H1 (cell line): ENCODE measurements at regions not wholly inside any gene's neighbourhood (a gene's known extent, or its start where the extent isn't known, plus 50 kb on each side); places are given as distances from the start of the nearest gene placed in this dataset.

ENCODE experiments used
- BCL11A ChIP-seq, 2 experiments: IDR thresholded peaks; one replicate each; pipeline ENCODE4 v1.6.1; 2011; ENCODE audit warnings: low read depth in 2 of 2, low read length in 2 of 2, mild to moderate bottlenecking in 2 of 2
- GABPA ChIP-seq: IDR thresholded peaks from 2 replicates; pipeline ENCODE4 v1.6.1; 2011; ENCODE audit warnings: mild to moderate bottlenecking, low read length, moderate library complexity, borderline replicate concordance; ENCODE audit not compliant: insufficient read depth
- HDAC2 ChIP-seq, 2 experiments: fragments of 300-600 bp in 1 of 2; sonication (generic) in 1 of 2; IDR thresholded peaks; 2 replicates each; pipeline ENCODE4 v1.6.1; 2011 to 2012; ENCODE audit warnings: low read depth in 2 of 2, low read length in 2 of 2, mild to moderate bottlenecking in 2 of 2, moderate library complexity in 2 of 2, borderline replicate concordance in 1 of 2, inconsistent platforms in 1 of 2
- JUND ChIP-seq: IDR thresholded peaks from 2 replicates; pipeline ENCODE4 v1.6.1; 2011; ENCODE audit warnings: mild to moderate bottlenecking, improper control_type of control experiment, low read length
- MAFK ChIP-seq: IDR thresholded peaks from 2 replicates; pipeline ENCODE4 v1.6.1; 2012; ENCODE audit warnings: low read depth, mild to moderate bottlenecking, improper control_type of control experiment, low read length
- MAX ChIP-seq: IDR thresholded peaks from 2 replicates; pipeline ENCODE4 v1.6.1; 2012; ENCODE audit warnings: inconsistent platforms
- RAD21 ChIP-seq, 2 experiments: IDR thresholded peaks in 1 of 2; conservative IDR thresholded peaks in 1 of 2; 2 replicates each; pipeline ENCODE4 v1.6.1; 2011; ENCODE audit warnings: low read depth in 2 of 2, low read length in 2 of 2, improper control_type of control experiment in 1 of 2, inconsistent platforms in 1 of 2, mild to moderate bottlenecking in 1 of 2, moderate library complexity in 1 of 2
- SAP30 ChIP-seq: fragments of 300-600 bp; sonication (generic); IDR thresholded peaks from 2 replicates; pipeline ENCODE4 v1.7.1; 2012; ENCODE audit warnings: low read length, moderate library complexity, mild to moderate bottlenecking, inconsistent platforms; ENCODE audit not compliant: insufficient read depth, insufficient replicate concordance
- TF ChIP-seq, protein P1 (sequence below): fragments of 300-600 bp; sonication (generic); IDR thresholded peaks from 2 replicates; pipeline ENCODE4 v1.7.1; 2012; ENCODE audit warnings: low read length, moderate library complexity, mild to moderate bottlenecking, inconsistent platforms; ENCODE audit not compliant: insufficient replicate concordance

DNA sequence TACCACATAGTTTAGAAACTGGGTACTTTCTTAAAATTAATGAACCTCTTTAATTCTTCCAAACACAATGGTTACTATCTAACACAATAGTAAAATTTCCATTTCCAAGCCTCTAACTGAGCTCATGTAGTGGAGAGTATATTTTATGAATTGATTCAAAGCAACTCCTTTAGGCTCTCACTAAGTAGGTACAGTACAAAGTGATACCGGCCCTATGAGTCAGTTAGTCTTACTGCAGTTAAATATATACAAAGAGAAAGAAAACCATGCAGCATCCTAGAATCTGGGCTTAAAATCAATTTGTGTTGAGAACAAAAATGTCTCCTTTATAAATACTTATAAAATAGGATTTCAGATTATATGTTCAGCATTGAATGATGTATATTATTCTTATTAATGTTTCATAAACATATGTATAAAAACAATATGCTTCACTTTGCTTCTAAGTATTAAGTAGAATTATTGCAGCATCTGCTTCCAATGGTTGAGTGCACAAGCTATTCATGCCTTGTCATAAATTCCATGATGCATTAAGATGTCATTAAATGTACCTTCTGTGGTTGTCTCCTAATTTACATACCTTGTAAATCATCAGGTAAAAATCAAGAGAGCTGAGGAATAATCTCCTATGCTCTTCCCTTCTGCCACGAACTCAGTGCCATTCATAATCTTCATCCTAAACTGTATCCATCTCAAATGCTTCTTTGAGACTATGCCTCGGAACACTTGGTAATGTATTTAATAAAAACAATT, 1037.8 kb downstream of the STPG2 start (continued):
- TF ChIP-seq, protein P1, sequence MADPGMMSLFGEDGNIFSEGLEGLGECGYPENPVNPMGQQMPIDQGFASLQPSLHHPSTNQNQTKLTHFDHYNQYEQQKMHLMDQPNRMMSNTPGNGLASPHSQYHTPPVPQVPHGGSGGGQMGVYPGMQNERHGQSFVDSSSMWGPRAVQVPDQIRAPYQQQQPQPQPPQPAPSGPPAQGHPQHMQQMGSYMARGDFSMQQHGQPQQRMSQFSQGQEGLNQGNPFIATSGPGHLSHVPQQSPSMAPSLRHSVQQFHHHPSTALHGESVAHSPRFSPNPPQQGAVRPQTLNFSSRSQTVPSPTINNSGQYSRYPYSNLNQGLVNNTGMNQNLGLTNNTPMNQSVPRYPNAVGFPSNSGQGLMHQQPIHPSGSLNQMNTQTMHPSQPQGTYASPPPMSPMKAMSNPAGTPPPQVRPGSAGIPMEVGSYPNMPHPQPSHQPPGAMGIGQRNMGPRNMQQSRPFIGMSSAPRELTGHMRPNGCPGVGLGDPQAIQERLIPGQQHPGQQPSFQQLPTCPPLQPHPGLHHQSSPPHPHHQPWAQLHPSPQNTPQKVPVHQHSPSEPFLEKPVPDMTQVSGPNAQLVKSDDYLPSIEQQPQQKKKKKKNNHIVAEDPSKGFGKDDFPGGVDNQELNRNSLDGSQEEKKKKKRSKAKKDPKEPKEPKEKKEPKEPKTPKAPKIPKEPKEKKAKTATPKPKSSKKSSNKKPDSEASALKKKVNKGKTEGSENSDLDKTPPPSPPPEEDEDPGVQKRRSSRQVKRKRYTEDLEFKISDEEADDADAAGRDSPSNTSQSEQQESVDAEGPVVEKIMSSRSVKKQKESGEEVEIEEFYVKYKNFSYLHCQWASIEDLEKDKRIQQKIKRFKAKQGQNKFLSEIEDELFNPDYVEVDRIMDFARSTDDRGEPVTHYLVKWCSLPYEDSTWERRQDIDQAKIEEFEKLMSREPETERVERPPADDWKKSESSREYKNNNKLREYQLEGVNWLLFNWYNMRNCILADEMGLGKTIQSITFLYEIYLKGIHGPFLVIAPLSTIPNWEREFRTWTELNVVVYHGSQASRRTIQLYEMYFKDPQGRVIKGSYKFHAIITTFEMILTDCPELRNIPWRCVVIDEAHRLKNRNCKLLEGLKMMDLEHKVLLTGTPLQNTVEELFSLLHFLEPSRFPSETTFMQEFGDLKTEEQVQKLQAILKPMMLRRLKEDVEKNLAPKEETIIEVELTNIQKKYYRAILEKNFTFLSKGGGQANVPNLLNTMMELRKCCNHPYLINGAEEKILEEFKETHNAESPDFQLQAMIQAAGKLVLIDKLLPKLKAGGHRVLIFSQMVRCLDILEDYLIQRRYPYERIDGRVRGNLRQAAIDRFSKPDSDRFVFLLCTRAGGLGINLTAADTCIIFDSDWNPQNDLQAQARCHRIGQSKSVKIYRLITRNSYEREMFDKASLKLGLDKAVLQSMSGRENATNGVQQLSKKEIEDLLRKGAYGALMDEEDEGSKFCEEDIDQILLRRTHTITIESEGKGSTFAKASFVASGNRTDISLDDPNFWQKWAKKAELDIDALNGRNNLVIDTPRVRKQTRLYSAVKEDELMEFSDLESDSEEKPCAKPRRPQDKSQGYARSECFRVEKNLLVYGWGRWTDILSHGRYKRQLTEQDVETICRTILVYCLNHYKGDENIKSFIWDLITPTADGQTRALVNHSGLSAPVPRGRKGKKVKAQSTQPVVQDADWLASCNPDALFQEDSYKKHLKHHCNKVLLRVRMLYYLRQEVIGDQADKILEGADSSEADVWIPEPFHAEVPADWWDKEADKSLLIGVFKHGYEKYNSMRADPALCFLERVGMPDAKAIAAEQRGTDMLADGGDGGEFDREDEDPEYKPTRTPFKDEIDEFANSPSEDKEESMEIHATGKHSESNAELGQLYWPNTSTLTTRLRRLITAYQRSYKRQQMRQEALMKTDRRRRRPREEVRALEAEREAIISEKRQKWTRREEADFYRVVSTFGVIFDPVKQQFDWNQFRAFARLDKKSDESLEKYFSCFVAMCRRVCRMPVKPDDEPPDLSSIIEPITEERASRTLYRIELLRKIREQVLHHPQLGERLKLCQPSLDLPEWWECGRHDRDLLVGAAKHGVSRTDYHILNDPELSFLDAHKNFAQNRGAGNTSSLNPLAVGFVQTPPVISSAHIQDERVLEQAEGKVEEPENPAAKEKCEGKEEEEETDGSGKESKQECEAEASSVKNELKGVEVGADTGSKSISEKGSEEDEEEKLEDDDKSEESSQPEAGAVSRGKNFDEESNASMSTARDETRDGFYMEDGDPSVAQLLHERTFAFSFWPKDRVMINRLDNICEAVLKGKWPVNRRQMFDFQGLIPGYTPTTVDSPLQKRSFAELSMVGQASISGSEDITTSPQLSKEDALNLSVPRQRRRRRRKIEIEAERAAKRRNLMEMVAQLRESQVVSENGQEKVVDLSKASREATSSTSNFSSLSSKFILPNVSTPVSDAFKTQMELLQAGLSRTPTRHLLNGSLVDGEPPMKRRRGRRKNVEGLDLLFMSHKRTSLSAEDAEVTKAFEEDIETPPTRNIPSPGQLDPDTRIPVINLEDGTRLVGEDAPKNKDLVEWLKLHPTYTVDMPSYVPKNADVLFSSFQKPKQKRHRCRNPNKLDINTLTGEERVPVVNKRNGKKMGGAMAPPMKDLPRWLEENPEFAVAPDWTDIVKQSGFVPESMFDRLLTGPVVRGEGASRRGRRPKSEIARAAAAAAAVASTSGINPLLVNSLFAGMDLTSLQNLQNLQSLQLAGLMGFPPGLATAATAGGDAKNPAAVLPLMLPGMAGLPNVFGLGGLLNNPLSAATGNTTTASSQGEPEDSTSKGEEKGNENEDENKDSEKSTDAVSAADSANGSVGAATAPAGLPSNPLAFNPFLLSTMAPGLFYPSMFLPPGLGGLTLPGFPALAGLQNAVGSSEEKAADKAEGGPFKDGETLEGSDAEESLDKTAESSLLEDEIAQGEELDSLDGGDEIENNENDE: no peak
- TF ChIP-seq RAD21 (IDR thresholded peaks at IDR 0.05 in 1 of 2, conservative IDR thresholded peaks at IDR 0.05 in 1 of 2; ENCODE audit: low read depth in 2 of 2, low read length in 2 of 2) (no peak), MAFK (no peak), SAP30 (no peak), HDAC2 (IDR thresholded peaks at IDR 0.05; ENCODE audit: borderline replicate concordance in 1 of 2, low read depth in 2 of 2, low read length in 2 of 2) (no peak), GABPA (no peak), JUND (no peak), BCL11A (IDR thresholded peaks at IDR 0.05; ENCODE audit: low read depth in 2 of 2, low read length in 2 of 2) (no peak), MAX (no peak)
